GM21423 (cell line): ENCODE measurements at regions not wholly inside any gene's neighbourhood (a gene's known extent, or its start where the extent isn't known, plus 50 kb on each side); places are given as distances from the start of the nearest gene placed in this dataset.

ENCODE experiments used
- ATAC-seq: cut with Tn5 transposase; IDR thresholded peaks from one replicate; pipeline ENCODE4 v1.9.1; 2021; ENCODE audit warnings: mild to moderate bottlenecking, moderate library complexity; ENCODE audit not compliant: unreplicated experiment

DNA sequence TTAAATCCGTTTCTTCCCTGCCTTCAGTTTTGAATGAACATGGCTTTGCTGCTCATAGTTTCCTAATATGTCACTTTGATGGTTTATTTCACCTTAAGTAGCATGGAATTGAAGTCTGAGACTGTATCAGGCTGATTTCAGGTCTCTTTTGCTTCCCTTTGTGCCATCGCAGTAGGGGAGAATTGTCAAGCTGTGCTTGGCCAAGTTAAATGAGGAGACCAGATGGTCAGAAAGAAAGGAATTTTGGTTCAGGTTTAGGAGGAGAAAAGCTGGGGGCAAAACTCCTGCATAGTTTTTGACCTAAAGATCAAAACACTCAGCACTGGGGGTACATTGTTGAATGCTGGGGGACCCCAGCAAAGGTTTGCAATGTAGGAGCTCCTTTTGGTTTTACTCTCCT, 398.4 kb downstream of the NUAK1 start:
- ATAC-seq: no peak

DNA sequence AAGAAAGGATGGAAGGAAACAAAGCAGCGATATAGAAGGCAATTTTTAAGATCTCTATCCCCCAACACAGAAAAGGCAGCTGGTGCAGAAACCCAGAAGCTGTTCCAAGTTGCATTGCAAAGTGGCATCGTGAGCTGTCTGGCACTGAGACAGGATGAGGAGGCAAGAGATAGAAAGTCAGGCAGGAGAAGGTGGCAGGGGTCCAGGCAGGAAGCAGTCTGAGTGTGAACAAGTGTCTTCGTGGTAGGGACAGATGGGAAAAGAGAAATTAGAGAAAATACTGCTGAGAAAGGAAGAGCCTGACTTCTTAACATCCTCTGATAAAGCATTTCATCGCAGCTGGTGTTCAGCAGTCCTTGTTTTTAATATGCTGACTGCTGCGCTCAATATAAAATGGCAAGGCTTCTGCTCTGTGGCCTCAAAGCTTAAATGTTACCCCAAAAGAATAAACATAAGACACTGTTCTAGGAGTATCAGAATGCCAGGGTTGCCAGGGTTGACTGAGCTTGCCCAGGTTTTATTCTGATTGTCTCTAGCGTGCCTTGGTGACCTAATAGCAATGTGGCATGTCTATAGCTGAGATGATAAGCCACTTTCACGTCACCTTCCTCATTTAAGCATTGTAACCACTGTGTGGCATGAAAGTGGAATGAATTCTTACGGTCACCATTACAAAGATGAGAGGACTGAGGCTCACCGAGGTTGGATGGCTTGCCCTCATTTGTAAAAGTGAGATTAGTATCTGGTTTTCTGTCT, 397.6 kb downstream of the NUAK1 start:
- no peak for ATAC-seq

DNA sequence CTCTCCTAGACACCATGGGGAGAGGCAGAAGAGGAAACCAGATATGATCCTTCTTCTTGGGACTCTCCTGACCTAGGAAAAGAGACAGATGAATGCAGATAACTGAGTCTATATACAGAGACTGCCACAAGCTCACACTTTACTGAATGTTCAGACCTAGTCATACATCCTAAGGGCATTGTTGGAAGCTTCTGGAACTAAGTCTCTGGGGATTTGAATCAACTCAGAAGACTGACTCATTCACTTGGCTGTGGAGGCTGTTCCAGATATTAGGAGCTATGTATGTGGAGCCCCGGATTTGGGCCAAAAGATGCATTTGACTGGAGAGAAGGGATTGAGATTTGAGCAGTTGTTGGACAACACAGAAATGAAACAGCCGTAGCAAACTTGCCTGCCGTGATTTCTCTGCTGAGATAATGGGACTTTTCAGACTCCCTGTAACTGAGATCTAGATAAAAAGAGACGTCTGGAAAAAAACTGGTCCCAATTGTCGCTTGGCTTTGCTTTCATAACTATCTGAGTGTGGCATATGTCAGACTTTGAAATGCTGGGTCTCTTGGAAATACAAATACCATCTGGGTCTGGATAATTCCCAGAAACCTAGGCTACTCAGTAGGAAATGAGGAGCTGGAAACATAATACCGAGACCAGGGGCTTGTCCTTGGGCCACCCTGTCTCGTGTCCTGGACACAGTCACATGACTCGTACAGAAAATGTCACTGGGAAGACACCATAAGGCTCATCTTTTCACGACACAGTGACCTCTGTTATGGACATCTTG, 396.8 kb downstream of the NUAK1 start:
- no peak for ATAC-seq

DNA sequence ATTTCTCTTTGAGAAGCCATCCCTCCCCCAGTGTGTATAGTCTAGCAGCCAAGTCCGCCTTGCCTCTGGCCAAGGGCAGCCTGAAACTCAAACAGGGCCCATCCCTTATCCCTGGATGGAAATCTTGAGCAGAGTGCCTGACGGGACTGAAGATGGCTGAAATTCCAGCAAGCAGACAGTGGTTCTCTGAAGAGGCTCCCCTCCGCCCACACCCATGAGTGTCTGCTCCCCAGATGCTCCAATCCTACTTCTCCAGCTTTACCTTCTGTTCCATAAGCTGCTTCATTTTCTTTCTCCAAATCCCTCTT, 396.2 kb downstream of the NUAK1 start:
- ATAC-seq: no peak

DNA sequence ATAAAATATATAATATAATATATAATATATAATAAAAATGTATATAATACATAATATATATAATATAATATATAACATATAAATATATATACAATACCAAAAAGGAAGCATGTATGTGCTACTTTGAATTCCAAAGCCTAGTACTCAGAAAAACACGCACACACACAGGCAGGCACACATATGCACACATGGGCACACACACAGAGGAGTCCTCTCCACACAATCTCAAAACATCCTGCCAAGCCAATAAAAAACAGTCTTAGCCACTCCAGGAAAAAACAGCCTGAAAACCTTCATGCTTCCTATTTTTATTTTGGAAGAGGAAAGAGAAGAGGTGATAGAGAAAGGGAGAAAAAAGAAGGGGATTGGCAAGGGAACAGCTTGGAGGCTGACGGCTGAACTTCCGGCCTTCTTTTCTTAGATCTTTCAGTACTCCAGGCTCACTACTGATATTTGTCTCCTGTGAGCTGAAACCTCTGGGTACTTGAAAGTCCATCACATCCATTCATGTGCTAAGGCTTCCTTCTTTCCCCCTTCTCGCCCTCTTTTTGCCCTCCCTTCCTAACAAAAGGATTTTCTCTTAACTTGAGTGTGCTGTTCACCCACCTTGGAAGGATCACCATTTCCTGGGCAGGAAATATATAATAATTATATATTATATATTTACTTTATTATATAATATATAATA, 394.2 kb downstream of the NUAK1 start:
- ATAC-seq: no peak

DNA sequence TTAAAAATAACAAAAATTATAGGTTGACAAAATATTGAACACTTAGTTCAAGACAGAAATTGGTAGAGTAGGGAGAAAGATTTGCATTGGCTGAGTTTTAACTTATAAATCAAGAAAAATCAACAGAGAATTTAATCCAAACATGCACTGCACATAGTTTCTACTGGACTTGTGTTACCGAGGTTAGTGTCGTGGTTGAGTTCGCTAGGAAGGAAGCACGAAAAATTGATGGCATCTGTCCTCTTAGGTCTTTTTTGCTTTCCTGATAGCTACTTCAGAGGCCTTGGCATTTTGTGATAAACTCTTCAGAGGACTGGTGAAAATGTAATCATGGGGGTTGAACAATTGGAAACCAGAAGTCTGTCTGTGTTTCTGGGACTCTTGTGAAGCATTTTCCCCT, 392.9 kb downstream of the NUAK1 start:
- ATAC-seq: no peak

DNA sequence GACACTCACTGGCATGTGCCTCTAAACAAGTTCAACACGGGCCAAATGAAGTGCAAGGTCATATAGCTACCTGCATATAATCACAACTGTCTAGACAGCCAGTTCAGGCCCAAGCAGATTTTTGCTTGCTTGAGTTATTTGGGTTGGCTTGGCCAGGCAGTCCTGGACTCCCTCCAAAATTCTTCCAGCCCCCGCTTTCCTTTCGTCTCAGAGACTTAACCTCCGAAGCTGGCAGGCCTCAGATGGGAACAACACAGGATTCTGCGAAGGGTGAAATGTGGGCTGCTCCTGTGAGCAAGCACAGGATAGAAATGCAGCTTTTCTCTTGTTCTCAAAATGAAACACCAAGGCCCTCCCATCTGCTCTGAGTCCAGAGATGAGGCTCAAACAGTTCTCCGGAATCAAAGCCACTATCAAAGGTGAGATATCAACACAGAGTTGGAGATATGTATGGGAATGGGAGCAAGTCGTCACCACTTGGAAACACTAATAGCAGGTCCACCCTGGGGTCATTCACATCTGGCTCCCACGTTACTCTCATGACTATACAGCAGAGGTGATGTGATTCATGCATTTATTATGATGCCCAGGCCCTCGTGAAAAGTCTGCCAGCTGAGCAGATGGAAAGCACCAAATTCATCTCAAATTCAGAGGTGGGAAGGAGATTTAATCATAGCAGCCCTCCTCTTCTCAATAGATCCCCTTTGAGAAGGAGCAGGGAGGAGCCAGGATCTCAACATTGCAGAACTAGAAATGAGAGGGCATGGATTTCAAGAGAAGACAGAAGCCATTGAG, 389.8 kb downstream of the NUAK1 start:
- no peak for ATAC-seq

DNA sequence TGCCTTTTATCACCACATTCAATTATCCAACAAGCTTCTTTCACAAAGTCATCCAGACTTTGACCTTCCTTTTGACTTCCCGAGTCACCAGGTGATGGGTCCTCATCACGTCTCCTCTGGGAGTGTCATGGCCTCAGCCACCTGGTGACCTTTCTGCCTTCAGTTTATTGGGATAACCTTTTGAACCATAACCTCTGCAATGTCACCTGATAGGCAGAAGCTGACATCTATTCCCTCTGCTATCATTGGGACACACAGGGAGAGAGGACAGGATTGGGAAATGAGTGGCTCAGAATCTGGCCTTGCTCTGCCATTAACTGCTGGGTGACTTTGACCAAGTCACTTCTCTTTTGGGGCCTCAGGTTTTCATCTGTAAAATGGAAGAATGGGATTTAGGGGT, 388.7 kb downstream of the NUAK1 start:
- ATAC-seq: no peak

DNA sequence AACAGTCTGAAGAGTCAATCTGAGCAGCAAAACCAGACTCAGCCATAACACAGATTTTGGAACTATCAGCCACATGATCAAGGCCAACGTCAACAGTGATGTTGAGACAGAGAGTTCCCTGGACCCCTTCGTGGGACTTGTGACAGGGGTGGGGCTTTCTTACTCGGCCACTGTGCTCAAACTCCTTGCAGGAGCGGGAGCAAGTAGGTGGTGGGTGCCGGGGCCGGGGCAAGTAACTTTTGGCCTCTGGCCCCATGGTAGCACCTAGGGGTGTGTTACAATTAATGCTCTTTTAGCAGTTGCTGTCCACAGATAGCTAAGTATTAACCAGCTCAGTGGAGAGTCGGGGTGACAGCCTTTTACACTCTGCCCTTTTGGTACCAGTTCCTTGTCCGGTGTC, 384.4 kb downstream of the NUAK1 start:
- no peak for ATAC-seq

DNA sequence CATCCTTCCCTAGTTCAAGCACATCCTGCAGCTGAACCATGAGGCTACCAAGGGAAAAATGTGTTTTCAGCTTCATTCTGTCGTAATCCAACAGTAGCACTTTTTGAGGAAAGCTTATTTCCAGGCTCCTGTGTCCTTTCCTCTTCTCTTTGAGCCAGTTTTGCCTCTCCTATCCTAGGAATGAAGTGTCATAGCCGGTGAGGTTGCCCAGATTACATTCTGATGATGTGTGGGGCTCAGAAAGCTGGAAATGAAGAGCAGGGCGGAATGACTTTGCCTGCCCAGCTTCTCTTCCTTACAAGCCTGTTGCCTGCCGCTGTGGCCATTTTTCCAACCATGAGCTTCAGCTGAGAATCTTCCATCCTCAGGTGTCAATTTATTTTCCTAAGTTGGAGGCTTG, 381.8 kb downstream of the NUAK1 start:
- ATAC-seq: no peak

DNA sequence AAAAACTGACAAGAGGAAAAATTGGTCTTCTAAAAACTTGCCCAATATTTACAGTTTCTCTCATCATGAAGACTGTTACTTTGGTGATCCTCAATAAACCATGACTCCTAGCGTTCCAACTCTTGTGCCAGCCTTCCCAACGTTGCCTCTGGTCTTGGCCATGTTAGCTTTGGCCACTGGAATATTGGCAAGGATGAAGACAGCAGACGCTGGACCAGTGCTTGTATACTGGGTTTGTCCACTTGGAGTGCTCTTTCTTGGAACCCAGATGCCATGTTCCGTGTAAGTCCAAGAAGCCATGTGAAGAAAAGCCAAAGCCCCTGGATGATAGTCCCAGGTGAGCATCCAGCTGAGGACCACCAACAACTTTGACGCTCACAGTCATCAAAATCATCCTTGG, 379.6 kb downstream of the NUAK1 start:
- ATAC-seq: no peak

DNA sequence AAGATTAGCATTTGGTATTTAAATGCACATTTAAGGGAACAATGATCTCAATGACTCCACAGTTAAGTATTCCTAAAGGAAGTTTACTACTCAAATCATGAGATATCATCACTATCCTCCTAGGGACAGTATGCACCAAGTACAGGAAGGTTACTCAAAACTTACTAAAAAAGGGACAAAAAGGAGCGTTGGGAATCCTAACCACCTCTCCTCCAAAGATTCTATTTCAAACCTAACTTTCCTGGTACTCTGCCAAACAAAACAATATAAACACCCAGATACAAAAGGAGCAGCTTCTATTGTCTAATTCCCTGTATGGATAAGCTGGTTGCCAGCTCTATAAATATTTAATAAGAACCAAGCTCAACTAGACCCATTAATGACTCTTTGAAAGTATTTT, 377.7 kb downstream of the NUAK1 start:
- no peak for ATAC-seq

DNA sequence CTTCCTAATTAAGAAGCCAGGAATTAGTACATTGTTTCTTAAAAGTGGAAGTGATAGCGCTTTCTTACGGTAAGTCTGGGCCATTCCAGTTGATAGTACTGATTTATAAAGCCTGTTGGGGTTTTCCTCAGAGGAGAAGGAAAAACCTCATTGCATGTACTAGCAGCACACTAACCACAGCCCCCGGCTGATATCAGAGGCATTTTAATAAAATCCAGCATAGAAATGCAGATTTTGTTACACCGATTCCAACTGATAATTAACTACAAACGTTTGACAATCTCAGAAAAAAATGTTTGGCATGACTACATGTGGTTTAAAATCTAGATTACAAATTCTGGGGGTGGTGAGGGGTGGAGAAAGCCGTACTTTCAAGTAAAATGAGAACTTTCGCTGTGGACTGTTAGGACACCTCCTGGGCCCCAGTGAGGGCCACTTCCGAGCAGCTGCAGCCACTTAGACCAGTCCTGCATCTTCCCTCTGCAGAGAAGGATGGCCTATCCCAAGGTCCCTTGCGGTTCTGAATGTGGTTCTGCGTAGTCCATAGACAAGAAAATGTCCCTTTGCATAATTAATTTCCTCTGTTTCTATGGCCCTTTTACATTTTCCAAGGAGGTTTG, 374.4 kb downstream of the NUAK1 start:
- no peak for ATAC-seq

DNA sequence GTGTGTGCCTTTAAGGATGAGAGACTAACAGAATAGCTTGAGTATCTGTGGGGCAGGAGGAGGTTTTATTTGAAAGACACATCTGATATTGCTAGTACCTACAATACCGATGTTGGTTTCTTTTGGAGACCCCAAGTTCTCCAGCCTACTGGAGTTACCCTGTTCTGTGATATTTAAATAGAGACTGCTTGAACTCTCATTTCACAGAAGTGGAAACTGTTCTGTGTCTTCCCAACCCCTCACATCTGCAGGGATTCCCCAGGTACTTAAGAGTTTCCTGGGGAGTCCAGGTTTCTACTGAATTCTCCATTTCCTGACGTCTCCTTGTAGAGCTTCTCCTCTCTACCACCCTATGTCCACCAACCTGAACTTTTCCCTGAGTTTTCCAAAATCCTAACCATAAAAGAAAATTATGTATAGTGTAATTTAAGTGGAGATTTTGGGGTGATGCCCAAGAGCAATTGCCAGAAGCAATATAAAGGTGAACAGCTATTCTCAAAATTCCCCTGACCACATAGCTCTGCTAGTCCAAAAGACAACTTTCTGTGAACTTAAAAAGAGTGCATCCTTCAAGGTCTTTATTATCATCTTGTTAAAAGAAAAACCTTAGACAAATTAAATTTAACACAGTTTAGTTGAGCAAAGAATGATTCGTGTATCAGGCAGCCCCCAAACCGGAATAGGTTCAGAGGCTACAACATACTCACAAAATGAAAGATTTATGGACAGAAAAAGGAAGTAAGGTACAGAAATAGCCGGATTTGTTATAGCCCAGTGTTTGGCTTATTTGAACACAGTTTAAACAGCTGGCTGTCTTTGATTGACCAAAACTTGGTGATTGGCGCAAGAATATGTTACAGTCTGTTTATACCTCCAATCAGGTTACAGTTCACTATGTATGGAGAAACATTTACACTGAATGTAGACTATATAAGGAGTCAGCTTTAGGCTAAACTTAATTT, 373.4 kb downstream of the NUAK1 start:
- ATAC-seq: no peak

DNA sequence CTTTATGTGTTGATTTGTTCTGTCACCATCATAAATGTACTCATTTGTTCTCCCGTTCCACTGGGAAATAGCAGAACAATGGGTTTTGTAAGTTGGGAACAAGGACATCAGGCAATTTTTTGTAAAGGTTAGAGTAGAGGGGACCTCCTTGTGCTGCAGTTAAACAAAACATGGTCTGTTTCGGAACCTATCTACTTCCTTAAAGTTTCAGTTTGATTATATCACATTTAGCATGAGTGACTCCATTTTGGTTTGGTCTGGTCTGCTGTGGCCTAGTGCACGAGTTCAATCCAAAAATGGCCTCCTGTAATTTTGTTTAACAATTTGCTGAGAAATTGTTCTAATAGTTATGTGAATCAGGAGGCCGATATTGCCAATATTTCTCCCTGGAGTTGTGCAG, 372.7 kb downstream of the NUAK1 start:
- no peak for ATAC-seq

DNA sequence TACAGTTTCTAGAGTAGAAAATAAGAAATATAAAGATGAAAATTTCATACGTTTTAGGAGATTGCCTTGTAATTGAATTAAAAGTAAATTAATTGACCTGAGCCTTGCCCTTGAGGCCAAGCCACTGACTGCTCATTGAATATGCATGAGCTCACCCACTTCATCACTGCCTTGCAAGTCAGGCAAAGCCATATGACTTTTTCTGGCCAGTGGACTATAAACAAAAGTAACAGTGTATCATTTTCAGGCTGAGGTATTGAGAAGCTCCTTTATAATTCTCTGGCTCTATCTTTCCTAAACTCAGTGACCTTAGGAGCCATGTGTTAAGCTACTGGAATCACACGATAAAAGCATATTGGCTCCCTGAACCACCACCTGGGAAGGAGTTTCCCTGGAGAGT, 369.3 kb downstream of the NUAK1 start:
- no peak for ATAC-seq

DNA sequence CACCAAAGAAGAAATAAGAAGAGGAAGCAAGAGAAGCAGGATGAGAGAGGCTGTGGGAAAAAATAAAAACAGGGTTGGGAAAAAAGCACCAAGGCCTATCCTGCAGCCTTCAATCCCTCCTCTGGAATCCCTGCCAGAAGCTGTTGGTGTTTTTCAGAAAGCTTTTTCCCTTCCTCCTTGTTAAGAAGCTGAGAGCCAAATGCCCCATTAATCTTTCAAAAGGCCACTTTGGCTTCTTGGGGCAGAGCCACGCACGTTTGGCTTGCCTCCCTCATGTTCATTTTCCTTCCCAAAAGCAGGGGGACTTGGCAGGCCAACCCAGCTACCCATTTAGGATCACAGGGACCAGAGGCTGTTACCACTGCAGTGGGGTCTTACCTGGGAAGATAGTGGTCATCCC, 365.3 kb downstream of the NUAK1 start:
- ATAC-seq: no peak

DNA sequence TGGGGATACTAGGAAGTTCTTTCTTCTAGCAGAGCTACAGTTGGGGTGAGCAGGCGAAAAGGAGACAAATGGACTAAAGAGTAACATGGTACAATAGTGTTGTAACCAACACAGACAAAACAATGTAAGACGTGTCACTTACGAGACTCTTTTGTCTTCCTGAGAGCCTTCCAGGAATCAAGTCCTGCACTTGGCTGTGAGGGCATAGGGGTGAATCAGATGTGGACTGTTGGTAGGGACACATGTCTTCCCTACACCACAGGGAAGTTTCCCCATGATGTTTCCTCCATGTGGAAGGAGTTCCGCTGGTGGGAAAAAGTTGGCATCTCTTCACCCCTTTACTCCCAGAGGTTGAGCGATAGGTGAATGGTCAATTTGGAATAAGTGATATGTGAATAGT, 364.7 kb downstream of the NUAK1 start:
- no peak for ATAC-seq

DNA sequence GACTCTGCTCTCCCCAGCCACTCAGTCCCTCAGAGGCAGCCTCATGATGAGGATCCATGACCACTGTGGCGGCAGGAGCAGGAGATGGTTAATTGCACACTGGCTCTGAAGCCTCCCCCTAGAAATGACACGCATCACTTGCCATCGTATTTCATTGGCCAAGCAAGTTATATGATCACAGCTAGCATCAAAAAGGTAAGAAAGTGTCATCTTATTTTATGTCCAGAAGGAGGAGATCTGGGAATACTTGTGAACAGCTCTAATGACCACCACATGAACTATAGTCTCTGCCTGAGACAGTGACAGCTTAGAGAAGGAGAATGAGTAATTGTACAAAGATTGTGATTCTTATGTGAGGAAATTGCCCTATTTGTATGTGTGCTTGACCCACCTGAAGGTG, 363.4 kb downstream of the NUAK1 start:
- no peak for ATAC-seq
